ENCODE measurements at regions not wholly inside any gene's neighbourhood (a gene's known extent, or its start where the extent isn't known, plus 50 kb on each side); places are given as distances from the start of the nearest gene placed in this dataset.

- no peak overlapping the region for H3K27ac ChIP-seq (ENCODE audit: extremely low read depth, low read depth, low read length)
- no peak for TF ChIP-seq KLF9 (tag by site-specific recombination; IDR thresholded peaks at IDR 0.05; ENCODE audit: low read depth)
- no peak for TF ChIP-seq KLF8 (tag by site-specific recombination; IDR thresholded peaks at IDR 0.05)
- TF ChIP-seq ZNF621 (tag by site-specific recombination; IDR thresholded peaks at IDR 0.05), result no peak
- no peak for TF ChIP-seq MEIS1 (CRISPR knock-in tag; IDR thresholded peaks at IDR 0.05; ENCODE audit: borderline replicate concordance)
- TF ChIP-seq ZNF600 (tag by site-specific recombination; IDR thresholded peaks at IDR 0.05), result no peak
- TF ChIP-seq ZNF561 (tag by site-specific recombination; IDR thresholded peaks at IDR 0.05; ENCODE audit: borderline replicate concordance), result no peak
- no peak for TF ChIP-seq ZNF214 (tag by site-specific recombination; IDR thresholded peaks at IDR 0.05; ENCODE audit: borderline replicate concordance)
- no peak for TF ChIP-seq ZNF571 (tag by site-specific recombination; IDR thresholded peaks at IDR 0.05)
- no peaks in the 10 kb centered on the region for H3K9me3 ChIP-seq (ENCODE audit: control insufficient read depth, insufficient read depth, low read depth, low read length)
- H3K4me1 ChIP-seq (ENCODE audit: control insufficient read depth, insufficient read depth, low read length), result no peaks in the 10 kb centered on the region
- no peaks in the 10 kb centered on the region for H3K36me3 ChIP-seq (ENCODE audit: control insufficient read depth in 2 of 2, insufficient read depth in 1 of 2, low read length in 2 of 2)
- CTCF ChIA-PET, result interaction anchor here (0.5 kb wide), 1 partner anchor 222 kb away, joined by 3 read pairs; no protein-coding TSS in a partner anchor
- H3K4me3 ChIP-seq (ENCODE audit: low read depth, low read length), result no peak overlapping the region
- POLR2A ChIA-PET, result no interaction called here
Measured at GRCh38 chr4:188960411-188961093, 821.3 kb downstream of the TRIML1 start.

GRCh38 chr4:188971125-188971524 lies 831.9 kb downstream of the TRIML1 start:
- H3K4me3 ChIP-seq (ENCODE audit: low read depth, low read length), result no peak overlapping the region
- H3K36me3 ChIP-seq (ENCODE audit: control insufficient read depth in 2 of 2, insufficient read depth in 1 of 2, low read length in 2 of 2), result no peaks in the 10 kb centered on the region
- CTCF ChIA-PET, result interaction anchor here (0.7 kb wide), 2 partner anchors 232 to 236 kb away, joined by 3 to 5 read pairs; no protein-coding TSS in a partner anchor
- TF ChIP-seq HIC1 (tag by site-specific recombination; IDR thresholded peaks at IDR 0.05) (no peak), ZNF585B (tag by site-specific recombination; IDR thresholded peaks at IDR 0.05) (no peak), ZNF302 (tag by site-specific recombination; IDR thresholded peaks at IDR 0.05; ENCODE audit: low read depth) (no peak), REST (tag by site-specific recombination; IDR thresholded peaks at IDR 0.05) (no peak)
- no peaks in the 10 kb centered on the region for H3K9me3 ChIP-seq (ENCODE audit: control insufficient read depth, insufficient read depth, low read depth, low read length)
- POLR2A ChIA-PET, result no interaction called here
- no peak overlapping the region for H3K27ac ChIP-seq (ENCODE audit: extremely low read depth, low read depth, low read length)
- peaks cover 6% of the 10 kb centered on the region for H3K4me1 ChIP-seq (ENCODE audit: control insufficient read depth, insufficient read depth, low read length)

GRCh38 chr4:188975271-188975670 lies 836.0 kb downstream of the TRIML1 start:
- H3K27ac ChIP-seq (ENCODE audit: extremely low read depth, low read depth, low read length), result no peak overlapping the region
- no peak for TF ChIP-seq ZNF785 (tag by site-specific recombination; IDR thresholded peaks at IDR 0.05)
- no peak for TF ChIP-seq ZNF184 (tag by site-specific recombination; IDR thresholded peaks at IDR 0.05)
- no peak for TF ChIP-seq ZXDB (tag by site-specific recombination; IDR thresholded peaks at IDR 0.05)
- no peak for TF ChIP-seq ZNF404 (tag by site-specific recombination; IDR thresholded peaks at IDR 0.05)
- TF ChIP-seq ZNF416 (tag by site-specific recombination; IDR thresholded peaks at IDR 0.05), result no peak
- TF ChIP-seq ZNF585B (tag by site-specific recombination; IDR thresholded peaks at IDR 0.05), result no peak
- no peak for TF ChIP-seq ZNF175 (tag by site-specific recombination; IDR thresholded peaks at IDR 0.05)
- TF ChIP-seq ZNF624 (tag by site-specific recombination; IDR thresholded peaks at IDR 0.05), result no peak
- TF ChIP-seq ZNF555 (tag by site-specific recombination; conservative IDR thresholded peaks at IDR 0.05), result no peak
- no peak for TF ChIP-seq ZNF670 (tag by site-specific recombination; IDR thresholded peaks at IDR 0.05; ENCODE audit: low read depth)
- TF ChIP-seq TSHZ1 (tag by site-specific recombination; IDR thresholded peaks at IDR 0.05; ENCODE audit: borderline replicate concordance), result no peak

More at GRCh38 chr4:188975271-188975670, 836.0 kb downstream of the TRIML1 start:
- ChIA-PET POLR2A (no interaction called here), CTCF (no interaction called here)
- peaks cover 13% of the 10 kb centered on the region for H3K4me1 ChIP-seq (ENCODE audit: control insufficient read depth, insufficient read depth, low read length)
- no peaks in the 10 kb centered on the region for H3K36me3 ChIP-seq (ENCODE audit: control insufficient read depth in 2 of 2, insufficient read depth in 1 of 2, low read length in 2 of 2)
- H3K4me3 ChIP-seq (ENCODE audit: low read depth, low read length), result no peak overlapping the region
- no peaks in the 10 kb centered on the region for H3K9me3 ChIP-seq (ENCODE audit: control insufficient read depth, insufficient read depth, low read depth, low read length)
